IMR-90 (cell line): ENCODE measurements at regions not wholly inside any gene's neighbourhood (a gene's known extent, or its start where the extent isn't known, plus 50 kb on each side); places are given as distances from the start of the nearest gene placed in this dataset.

ENCODE experiments used
- ATAC-seq: fragments of 200-7000 bp; cut with Tn5 transposase; 2 replicates; pipeline ENCODE4 v1.9.1; 2020; ENCODE audit warnings: low read depth, mild to moderate bottlenecking, moderate library complexity
- BruUV-seq: library from RNA; stranded (reverse); fragments of 400-500 nt; replicated peaks from 2 replicates; lab custom pipeline; 2021; lab: Mats Ljungman, UMichigan
- CTCF ChIA-PET: fragments of 300-600 bp; formaldehyde crosslinking; extraction: SDS; loops from one replicate; lab custom pipeline; 2021; ENCODE audit warnings: antibody characterized with exemption; lab: Yijun Ruan, JAX
- POLR2A ChIA-PET: fragments of 300-600 bp; sonication (Branson Sonifier 250); formaldehyde crosslinking; loops from one replicate; lab custom pipeline; 2022; ENCODE audit warnings: antibody characterized with exemption; ENCODE audit not compliant: unreplicated experiment; lab: Charles Lee
- DNase-seq: peaks from one replicate; pipeline ENCODE4 v3.0.0; 2013
- H2AFZ ChIP-seq: replicated peaks from 2 replicates; pipeline ENCODE3; 2013; ENCODE audit warnings: low read length, mild to moderate bottlenecking; ENCODE audit not compliant: poor library complexity
- H2AK5ac ChIP-seq: 2 replicates; pipeline ENCODE4 v1.6.1; 2013; ENCODE audit warnings: low read depth, low read length, inconsistent platforms
- H2AK9ac ChIP-seq: replicated peaks from 2 replicates; pipeline ENCODE3; 2013; ENCODE audit warnings: mild to moderate bottlenecking, low read depth, low read length, moderate library complexity; ENCODE audit not compliant: poor library complexity
- H2BK120ac ChIP-seq: 2 replicates; pipeline ENCODE4 v1.6.1; 2013; ENCODE audit warnings: low read depth, low read length, inconsistent platforms
- H2BK15ac ChIP-seq: 3 replicates; pipeline ENCODE4 v1.6.1; 2013; ENCODE audit warnings: low read depth, low read length, inconsistent platforms
- H2BK20ac ChIP-seq: 2 replicates; pipeline ENCODE4 v1.6.1; 2013; ENCODE audit warnings: low read depth, mild to moderate bottlenecking, inconsistent platforms, low read length, moderate library complexity
- H2BK5ac ChIP-seq: 2 replicates; pipeline ENCODE4 v1.6.1; 2013; ENCODE audit warnings: mild to moderate bottlenecking, low read depth, low read length, inconsistent platforms; ENCODE audit not compliant: poor library complexity, severe bottlenecking
- H3K14ac ChIP-seq: replicated peaks from 2 replicates; pipeline ENCODE4 v1.6.1; 2013; ENCODE audit warnings: low read depth, low read length, inconsistent platforms
- H3K18ac ChIP-seq: 2 replicates; pipeline ENCODE4 v1.6.1; 2013; ENCODE audit warnings: low read depth, low read length, control low read depth
- H3K23ac ChIP-seq: 2 replicates; pipeline ENCODE4 v1.6.1; 2013; ENCODE audit warnings: low read depth, low read length, inconsistent platforms
- H3K27ac ChIP-seq: 2 replicates; pipeline ENCODE4 v1.5.1; 2013; ENCODE audit warnings: mild to moderate bottlenecking, control low read depth, low read length; ENCODE audit not compliant: insufficient read depth
- H3K27me3 ChIP-seq: 2 replicates; pipeline ENCODE4 v1.6.1; 2013; ENCODE audit warnings: low read length; ENCODE audit not compliant: control insufficient read depth, insufficient read depth
- H3K36me3 ChIP-seq: 2 replicates; pipeline ENCODE4 v1.6.1; 2013; ENCODE audit warnings: low read length, mixed read lengths; ENCODE audit not compliant: control insufficient read depth, insufficient read depth
- H3K4ac ChIP-seq: 2 replicates; pipeline ENCODE4 v1.6.1; 2013; ENCODE audit warnings: low read depth, low read length, inconsistent platforms
- H3K4me1 ChIP-seq: 2 replicates; pipeline ENCODE4 v1.6.1; 2013; ENCODE audit warnings: low read length, mixed read lengths; ENCODE audit not compliant: control insufficient read depth, insufficient read depth
- H3K4me2 ChIP-seq: 2 replicates; pipeline ENCODE4 v1.6.1; 2013; ENCODE audit warnings: low read depth, mild to moderate bottlenecking, control low read depth, low read length, moderate library complexity
- H3K4me3 ChIP-seq: 2 replicates; pipeline ENCODE4 v1.5.1; 2013; ENCODE audit warnings: low read depth, mild to moderate bottlenecking, control low read depth, low read length, moderate library complexity; ENCODE audit not compliant: insufficient read depth
- H3K56ac ChIP-seq: 2 replicates; pipeline ENCODE4 v1.6.1; 2013; ENCODE audit warnings: low read length, inconsistent platforms; ENCODE audit not compliant: insufficient read depth; ENCODE audit errors: extremely low read depth
- H3K79me1 ChIP-seq, 2 experiments: 2 replicates each; pipeline ENCODE4 v1.6.1; 2013; ENCODE audit warnings: low read length in 2 of 2, inconsistent platforms in 1 of 2, low read depth in 1 of 2
- H3K9ac ChIP-seq: 2 replicates; pipeline ENCODE4 v1.6.1; 2013; ENCODE audit warnings: low read depth, low read length, control low read depth
- H3K9me1 ChIP-seq: 2 replicates; pipeline ENCODE4 v1.6.1; 2013; ENCODE audit warnings: low read length, inconsistent platforms; ENCODE audit not compliant: insufficient read depth
- H3K9me3 ChIP-seq: 2 replicates; pipeline ENCODE4 v1.6.1; 2013; ENCODE audit warnings: low read length; ENCODE audit not compliant: control insufficient read depth, insufficient read depth
- H4K20me1 ChIP-seq: 2 replicates; pipeline ENCODE4 v1.6.1; 2013; ENCODE audit warnings: low read length, inconsistent platforms; ENCODE audit not compliant: insufficient read depth
- H4K5ac ChIP-seq: 2 replicates; pipeline ENCODE4 v1.6.1; 2013; ENCODE audit warnings: mild to moderate bottlenecking, low read depth, low read length, control low read depth
- H4K8ac ChIP-seq, 2 experiments: 2 replicates each; pipeline ENCODE4 v1.6.1; 2013; ENCODE audit warnings: low read depth in 2 of 2, low read length in 2 of 2, control low read depth in 1 of 2, inconsistent platforms in 1 of 2
- H4K91ac ChIP-seq: 2 replicates; pipeline ENCODE4 v1.6.1; 2013; ENCODE audit warnings: low read depth, low read length, inconsistent platforms; ENCODE audit not compliant: insufficient read depth
- BHLHE40 ChIP-seq: fragments of 150-350 bp; IDR thresholded peaks from 2 replicates; pipeline ENCODE4 v1.6.1; 2016; ENCODE audit warnings: mild to moderate bottlenecking, low read depth, low read length
- CEBPB ChIP-seq: IDR thresholded peaks from 2 replicates; pipeline ENCODE4 v1.6.1; 2012; ENCODE audit warnings: low read depth, low read length, improper control_type of control experiment
- CHD1 ChIP-seq: IDR thresholded peaks from 2 replicates; pipeline ENCODE4 v1.6.1; 2012; ENCODE audit warnings: low read depth, low read length, improper control_type of control experiment
- FOS ChIP-seq: fragments of 150-350 bp; IDR thresholded peaks from 2 replicates; pipeline ENCODE4 v1.6.1; 2016; ENCODE audit warnings: low read depth, low read length
- MAFK ChIP-seq: IDR thresholded peaks from 2 replicates; pipeline ENCODE4 v1.6.1; 2012; ENCODE audit warnings: low read depth, low read length, improper control_type of control experiment
- MAZ ChIP-seq: IDR thresholded peaks from 2 replicates; pipeline ENCODE4 v1.6.1; 2012; ENCODE audit warnings: low read depth, mild to moderate bottlenecking, low read length, improper control_type of control experiment, moderate library complexity, borderline replicate concordance
- MXI1 ChIP-seq: IDR thresholded peaks from 2 replicates; pipeline ENCODE4 v1.6.1; 2012; ENCODE audit warnings: low read depth, mild to moderate bottlenecking, low read length, moderate library complexity, borderline replicate concordance
- NFE2L2 ChIP-seq: fragments of 150-350 bp; IDR thresholded peaks from 2 replicates; pipeline ENCODE4 v1.6.1; 2016; ENCODE audit warnings: low read depth, mild to moderate bottlenecking, low read length
- POLR2A ChIP-seq: IDR thresholded peaks from 2 replicates; pipeline ENCODE4 v1.6.1; 2012; ENCODE audit warnings: mild to moderate bottlenecking, low read depth, low read length
- RAD21 ChIP-seq: IDR thresholded peaks from 2 replicates; pipeline ENCODE4 v1.6.1; 2012; ENCODE audit warnings: low read length, improper control_type of control experiment
- RCOR1 ChIP-seq: IDR thresholded peaks from 2 replicates; pipeline ENCODE4 v1.6.1; 2012; ENCODE audit warnings: mild to moderate bottlenecking, low read length, improper control_type of control experiment; ENCODE audit not compliant: insufficient replicate concordance
- RFX5 ChIP-seq: IDR thresholded peaks from 2 replicates; pipeline ENCODE4 v1.8.0; 2012; ENCODE audit warnings: low read depth, mild to moderate bottlenecking, low read length, moderate library complexity
- SMC3 ChIP-seq: fragments of 150-350 bp; IDR thresholded peaks from 2 replicates; pipeline ENCODE4 v1.6.1; 2016; ENCODE audit warnings: low read depth, mild to moderate bottlenecking, antibody characterized with exemption, low read length, moderate library complexity
- WGBS, 2 experiments: methylation state at CpG; one replicate each; pipeline versions ENCODE4 v1.1.5 to v1.1.7; 2013; ENCODE audit warnings: missing lambda C conversion rate in 2 of 2; ENCODE audit not compliant: insufficient read length in 1 of 2; ENCODE audit errors: extremely low coverage in 2 of 2; 5-methylcytosine and 5-hydroxymethylcytosine counted together
- dilution Hi-C: fragments of 300-500 bp; cut with HindIII; formaldehyde crosslinking; loops from one replicate; pipeline ENCODE4 v1.14.3; 2018; ENCODE audit warnings: low sequenced_read_pairs; ENCODE audit not compliant: unreplicated experiment
- in situ Hi-C: fragments of 300-500 bp; cut with MboI; formaldehyde crosslinking; loops from 3 replicates; pipeline ENCODE4 v1.14.3; 2019; ENCODE audit warnings: low sequenced_read_pairs, inconsistent platforms, mixed read lengths
- intact Hi-C: fragments of 100-400 bp; cut with micrococcal nuclease; formaldehyde crosslinking; loops from 2 replicates; pipeline ENCODE4 v1.10.0; 2022
- TF ChIP-seq, protein P1 (sequence below): fragments of 150-350 bp; IDR thresholded peaks from 2 replicates; pipeline ENCODE4 v1.6.1; 2017; ENCODE audit warnings: mild to moderate bottlenecking, antibody characterized with exemption, low read length, low read depth
- TF ChIP-seq, protein P2 (sequence below): conservative IDR thresholded peaks from 2 replicates; pipeline ENCODE4 v1.5.1; 2012; ENCODE audit warnings: mild to moderate bottlenecking, low read depth, low read length, improper control_type of control experiment
- TF ChIP-seq, protein P3 (sequence below): fragments of 150-350 bp; IDR thresholded peaks from 2 replicates; pipeline ENCODE4 v1.6.1; 2016; ENCODE audit warnings: low read depth, mild to moderate bottlenecking, low read length, moderate library complexity, borderline replicate concordance

DNA sequence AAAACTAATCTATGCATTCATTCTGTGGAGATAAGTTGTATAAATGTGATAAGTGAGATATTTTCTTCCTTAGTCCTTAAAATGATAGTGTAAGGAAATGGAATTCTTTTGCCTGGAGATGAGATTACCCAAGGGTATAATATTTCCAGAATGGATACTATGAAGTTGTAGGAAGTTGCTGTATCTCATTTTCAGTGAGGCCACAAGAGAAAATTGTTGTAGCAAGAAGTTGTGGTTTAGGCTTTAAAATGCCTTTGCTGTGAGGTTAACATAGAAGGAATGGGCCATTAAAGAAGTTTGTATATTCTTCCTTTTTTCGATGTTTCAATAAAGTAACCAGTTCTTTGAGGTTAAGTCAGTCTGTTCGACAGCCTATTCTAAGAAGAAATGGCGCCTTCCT is 50.7 kb upstream of the LIN7C start:
- no peak overlapping the region for H2BK120ac ChIP-seq
- POLR2A ChIA-PET, result no interaction called here

More for the DNA sequence above, 50.7 kb upstream of the LIN7C start:
- H2BK20ac ChIP-seq, result no peak overlapping the region
- no peak overlapping the region for H3K23ac ChIP-seq
- H4K8ac ChIP-seq, result no peak overlapping the region
- H4K91ac ChIP-seq, result no peak overlapping the region
- DNase-seq, result peak; percentile 73
- H2AFZ ChIP-seq, result no peak overlapping the region
- H3K4ac ChIP-seq, result no peak overlapping the region
- H3K9ac ChIP-seq, result no peak overlapping the region
- peak; percentile 64 for ATAC-seq
- H3K56ac ChIP-seq, result no peak overlapping the region
- intact Hi-C loops (no loop called here), dilution Hi-C loops (no loop called here), in situ Hi-C loops (no loop called here)
- CTCF ChIA-PET, result no interaction called here
- WGBS, 2 experiments, result no CpG with 5 or more reads among the region's 3 CpGs
- no peaks in the 10 kb centered on the region for H3K36me3 ChIP-seq
- H2BK15ac ChIP-seq, result no peak overlapping the region
- peak overlapping the region; percentile 8 for H2BK5ac ChIP-seq
- no peak overlapping the region for H3K14ac ChIP-seq
- H3K27ac ChIP-seq, result no peak overlapping the region
- no peak overlapping the region for H3K4me3 ChIP-seq
- TF ChIP-seq, protein P1, sequence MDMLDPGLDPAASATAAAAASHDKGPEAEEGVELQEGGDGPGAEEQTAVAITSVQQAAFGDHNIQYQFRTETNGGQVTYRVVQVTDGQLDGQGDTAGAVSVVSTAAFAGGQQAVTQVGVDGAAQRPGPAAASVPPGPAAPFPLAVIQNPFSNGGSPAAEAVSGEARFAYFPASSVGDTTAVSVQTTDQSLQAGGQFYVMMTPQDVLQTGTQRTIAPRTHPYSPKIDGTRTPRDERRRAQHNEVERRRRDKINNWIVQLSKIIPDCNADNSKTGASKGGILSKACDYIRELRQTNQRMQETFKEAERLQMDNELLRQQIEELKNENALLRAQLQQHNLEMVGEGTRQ, result no peak
- TF ChIP-seq FOS (no peak), SMC3 (no peak), RFX5 (no peak), NFE2L2 (no peak), RCOR1 (no peak), POLR2A (no peak), CHD1 (no peak), MAFK (no peak), MAZ (no peak), CEBPB (no peak), MXI1 (no peak), BHLHE40 (no peak), RAD21 (no peak)
- TF ChIP-seq, protein P2, sequence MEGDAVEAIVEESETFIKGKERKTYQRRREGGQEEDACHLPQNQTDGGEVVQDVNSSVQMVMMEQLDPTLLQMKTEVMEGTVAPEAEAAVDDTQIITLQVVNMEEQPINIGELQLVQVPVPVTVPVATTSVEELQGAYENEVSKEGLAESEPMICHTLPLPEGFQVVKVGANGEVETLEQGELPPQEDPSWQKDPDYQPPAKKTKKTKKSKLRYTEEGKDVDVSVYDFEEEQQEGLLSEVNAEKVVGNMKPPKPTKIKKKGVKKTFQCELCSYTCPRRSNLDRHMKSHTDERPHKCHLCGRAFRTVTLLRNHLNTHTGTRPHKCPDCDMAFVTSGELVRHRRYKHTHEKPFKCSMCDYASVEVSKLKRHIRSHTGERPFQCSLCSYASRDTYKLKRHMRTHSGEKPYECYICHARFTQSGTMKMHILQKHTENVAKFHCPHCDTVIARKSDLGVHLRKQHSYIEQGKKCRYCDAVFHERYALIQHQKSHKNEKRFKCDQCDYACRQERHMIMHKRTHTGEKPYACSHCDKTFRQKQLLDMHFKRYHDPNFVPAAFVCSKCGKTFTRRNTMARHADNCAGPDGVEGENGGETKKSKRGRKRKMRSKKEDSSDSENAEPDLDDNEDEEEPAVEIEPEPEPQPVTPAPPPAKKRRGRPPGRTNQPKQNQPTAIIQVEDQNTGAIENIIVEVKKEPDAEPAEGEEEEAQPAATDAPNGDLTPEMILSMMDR, result no peak
- TF ChIP-seq, protein P3, sequence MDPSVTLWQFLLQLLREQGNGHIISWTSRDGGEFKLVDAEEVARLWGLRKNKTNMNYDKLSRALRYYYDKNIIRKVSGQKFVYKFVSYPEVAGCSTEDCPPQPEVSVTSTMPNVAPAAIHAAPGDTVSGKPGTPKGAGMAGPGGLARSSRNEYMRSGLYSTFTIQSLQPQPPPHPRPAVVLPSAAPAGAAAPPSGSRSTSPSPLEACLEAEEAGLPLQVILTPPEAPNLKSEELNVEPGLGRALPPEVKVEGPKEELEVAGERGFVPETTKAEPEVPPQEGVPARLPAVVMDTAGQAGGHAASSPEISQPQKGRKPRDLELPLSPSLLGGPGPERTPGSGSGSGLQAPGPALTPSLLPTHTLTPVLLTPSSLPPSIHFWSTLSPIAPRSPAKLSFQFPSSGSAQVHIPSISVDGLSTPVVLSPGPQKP, result no peak
- no peaks in the 10 kb centered on the region; the same call in none of the 2 replicates for H3K9me1 ChIP-seq
- H3K4me1 ChIP-seq, result no peaks in the 10 kb centered on the region; the same call in 1 of the 2 replicates
- BruUV-seq, result no TSS peak
- no peaks in the 10 kb centered on the region for H3K9me3 ChIP-seq
- H4K20me1 ChIP-seq, result no peaks in the 10 kb centered on the region
- no peaks in the 10 kb centered on the region for H3K27me3 ChIP-seq
- H3K79me1 ChIP-seq, result no peaks in the 10 kb centered on the region
- H2AK5ac ChIP-seq, result no peak overlapping the region
- no peak overlapping the region for H4K5ac ChIP-seq
- no peak overlapping the region; the same call in 1 of the 2 replicates for H3K4me2 ChIP-seq
- no peak overlapping the region; the same call in 1 of the 2 replicates for H3K18ac ChIP-seq
- H2AK9ac ChIP-seq, result no peak overlapping the region
